H9 (cell line): ENCODE measurements at regions not wholly inside any gene's neighbourhood (a gene's known extent, or its start where the extent isn't known, plus 50 kb on each side); places are given as distances from the start of the nearest gene placed in this dataset.

ENCODE experiments used
- DNase-seq: peaks from one replicate; pipeline ENCODE4 v3.0.0-alpha.2; 2017
- H2AFZ ChIP-seq: one replicate; pipeline ENCODE4 v1.6.1; 2013; ENCODE audit warnings: mild to moderate bottlenecking, low read length, control low read depth, moderate library complexity
- H2AK5ac ChIP-seq: 2 replicates; pipeline ENCODE4 v1.6.1; 2013; ENCODE audit warnings: low read length, control low read depth, mixed read lengths; ENCODE audit not compliant: insufficient read length
- H2BK120ac ChIP-seq: one replicate; pipeline ENCODE4 v1.6.1; 2013; ENCODE audit warnings: low read depth, mild to moderate bottlenecking, low read length, control low read depth, inconsistent platforms; ENCODE audit not compliant: poor library complexity, severe bottlenecking
- H2BK12ac ChIP-seq: 2 replicates; pipeline ENCODE4 v1.6.1; 2013; ENCODE audit warnings: low read length, control low read depth, mixed read lengths, low read depth; ENCODE audit not compliant: insufficient read length
- H2BK15ac ChIP-seq: 2 replicates; pipeline ENCODE4 v1.6.1; 2013; ENCODE audit warnings: low read depth, low read length, control low read depth
- H2BK20ac ChIP-seq: one replicate; pipeline ENCODE4 v1.6.1; 2013; ENCODE audit warnings: low read depth, mild to moderate bottlenecking, low read length, control low read depth, inconsistent platforms; ENCODE audit not compliant: poor library complexity, severe bottlenecking
- H2BK5ac ChIP-seq: 2 replicates; pipeline ENCODE4 v1.6.1; 2013; ENCODE audit warnings: low read length, control low read depth, mixed read lengths; ENCODE audit not compliant: insufficient read length
- H3K14ac ChIP-seq: 2 replicates; pipeline ENCODE4 v1.6.1; 2013; ENCODE audit warnings: low read length, control low read depth; ENCODE audit not compliant: insufficient read depth
- H3K18ac ChIP-seq: 2 replicates; pipeline ENCODE4 v1.6.1; 2013; ENCODE audit warnings: low read depth, mild to moderate bottlenecking, mixed read lengths, low read length, control low read depth; ENCODE audit not compliant: insufficient read length
- H3K23ac ChIP-seq: 2 replicates; pipeline ENCODE4 v1.6.1; 2013; ENCODE audit warnings: low read length, control low read depth, mixed read lengths, low read depth; ENCODE audit not compliant: insufficient read length
- H3K23me2 ChIP-seq: 2 replicates; pipeline ENCODE4 v1.6.1; 2013; ENCODE audit warnings: low read depth, mild to moderate bottlenecking, mixed read lengths, low read length, control low read depth; ENCODE audit not compliant: insufficient read length, poor library complexity, severe bottlenecking
- H3K27ac ChIP-seq: 2 replicates; pipeline ENCODE4 v1.5.1; 2013; ENCODE audit warnings: low read length, control low read depth, mixed read lengths, low read depth; ENCODE audit not compliant: insufficient read length
- H3K27me3 ChIP-seq: 2 replicates; pipeline ENCODE4 v1.6.1; 2013; ENCODE audit warnings: low read length, control low read depth, inconsistent platforms; ENCODE audit not compliant: insufficient read depth
- H3K4ac ChIP-seq: 2 replicates; pipeline ENCODE4 v1.6.1; 2013; ENCODE audit warnings: low read depth, mild to moderate bottlenecking, control low read depth, inconsistent platforms, low read length, moderate library complexity
- H3K4me1 ChIP-seq: 2 replicates; pipeline ENCODE4 v1.6.1; 2013; ENCODE audit warnings: low read length, control low read depth, inconsistent platforms; ENCODE audit not compliant: insufficient read depth
- H3K4me2 ChIP-seq: 2 replicates; pipeline ENCODE4 v1.6.1; 2013; ENCODE audit warnings: low read length, control low read depth, mixed read lengths; ENCODE audit not compliant: insufficient read length, insufficient read depth
- H3K56ac ChIP-seq: 2 replicates; pipeline ENCODE4 v1.6.1; 2013; ENCODE audit warnings: low read depth, mild to moderate bottlenecking, mixed read lengths, low read length, control low read depth; ENCODE audit not compliant: insufficient read length
- H3K79me1 ChIP-seq: 2 replicates; pipeline ENCODE4 v1.6.1; 2013; ENCODE audit warnings: low read depth, mild to moderate bottlenecking, moderate library complexity, low read length, control low read depth, inconsistent platforms; ENCODE audit not compliant: insufficient read depth, poor library complexity, severe bottlenecking
- H3K79me2 ChIP-seq: 2 replicates; pipeline ENCODE4 v1.6.1; 2013; ENCODE audit warnings: low read length, control low read depth, inconsistent platforms; ENCODE audit not compliant: insufficient read depth
- H3K9ac ChIP-seq: 2 replicates; pipeline ENCODE4 v1.6.1; 2013; ENCODE audit warnings: low read length, control low read depth, mixed read lengths; ENCODE audit not compliant: insufficient read length; ENCODE audit errors: extremely low read depth
- H3K9me3 ChIP-seq: one replicate; pipeline ENCODE4 v1.6.1; 2013; ENCODE audit warnings: low read depth, low read length, inconsistent platforms; ENCODE audit not compliant: control insufficient read depth
- H3T11ph ChIP-seq: one replicate; pipeline ENCODE4 v1.6.1; 2013; ENCODE audit warnings: mild to moderate bottlenecking, low read length, control low read depth, inconsistent platforms
- H4K20me1 ChIP-seq: one replicate; pipeline ENCODE4 v1.6.1; 2013; ENCODE audit not compliant: control insufficient read depth, insufficient read length, insufficient read depth
- H4K5ac ChIP-seq: 2 replicates; pipeline ENCODE4 v1.6.1; 2013; ENCODE audit warnings: low read depth, mild to moderate bottlenecking, mixed read lengths, low read length, control low read depth; ENCODE audit not compliant: insufficient read length
- H4K8ac ChIP-seq: replicated peaks from 2 replicates; pipeline ENCODE4 v1.6.1; 2013; ENCODE audit warnings: low read length, control low read depth, mixed read lengths, low read depth; ENCODE audit not compliant: insufficient read length
- H4K91ac ChIP-seq: 2 replicates; pipeline ENCODE4 v1.6.1; 2013; ENCODE audit warnings: low read depth, mild to moderate bottlenecking, moderate library complexity, mixed read lengths, low read length, control low read depth; ENCODE audit not compliant: insufficient read length
- H3K27ac Mint-ChIP-seq, 3 experiments: 2 replicates in 2 of 3; 3 replicates in 1 of 3; pipeline ENCODE4 v1.8.0; 2020 to 2021; ENCODE audit warnings: mixed read lengths in 3 of 3, mild to moderate bottlenecking in 1 of 3, moderate library complexity in 1 of 3
- H3K27me3 Mint-ChIP-seq: 2 replicates; pipeline ENCODE4 v1.8.0; 2021; ENCODE audit warnings: low read depth, mild to moderate bottlenecking, moderate library complexity, mixed read lengths
- H3K36me3 Mint-ChIP-seq, 3 experiments: 2 replicates in 2 of 3; 3 replicates in 1 of 3; pipeline ENCODE4 v1.8.0; 2020 to 2021; ENCODE audit warnings: low read depth in 3 of 3, mixed read lengths in 3 of 3; ENCODE audit not compliant: insufficient read depth in 1 of 3
- H3K4me1 Mint-ChIP-seq, 2 experiments: 2 replicates each; pipeline ENCODE4 v1.8.0; 2020; ENCODE audit warnings: mixed read lengths in 2 of 2
- H3K4me3 Mint-ChIP-seq, 2 experiments: 2 replicates in 1 of 2; 3 replicates in 1 of 2; pipeline ENCODE4 v1.8.0; 2020 to 2021; ENCODE audit warnings: mild to moderate bottlenecking in 2 of 2, mixed read lengths in 2 of 2, moderate library complexity in 1 of 2
- H3K9me3 Mint-ChIP-seq, 2 experiments: 2 replicates in 1 of 2; 3 replicates in 1 of 2; pipeline ENCODE4 v1.8.0; 2020; ENCODE audit warnings: mild to moderate bottlenecking in 2 of 2, mixed read lengths in 2 of 2, moderate library complexity in 1 of 2
- CTCF ChIP-seq: fragments of 200-600 bp; sonication (generic); conservative IDR thresholded peaks from 3 replicates; pipeline ENCODE4 v1.8.0; 2021; ENCODE audit warnings: antibody characterized with exemption, mild to moderate bottlenecking
- WGBS: extraction: QIAGEN DNeasy Blood & Tissue Kit; methylation state at CpG from one replicate; pipeline ENCODE4 v1.1.7; 2013; ENCODE audit warnings: missing lambda C conversion rate, low lambda C conversion rate, mixed read lengths; ENCODE audit not compliant: insufficient read length; ENCODE audit errors: extremely low coverage; 5-methylcytosine and 5-hydroxymethylcytosine counted together

DNA sequence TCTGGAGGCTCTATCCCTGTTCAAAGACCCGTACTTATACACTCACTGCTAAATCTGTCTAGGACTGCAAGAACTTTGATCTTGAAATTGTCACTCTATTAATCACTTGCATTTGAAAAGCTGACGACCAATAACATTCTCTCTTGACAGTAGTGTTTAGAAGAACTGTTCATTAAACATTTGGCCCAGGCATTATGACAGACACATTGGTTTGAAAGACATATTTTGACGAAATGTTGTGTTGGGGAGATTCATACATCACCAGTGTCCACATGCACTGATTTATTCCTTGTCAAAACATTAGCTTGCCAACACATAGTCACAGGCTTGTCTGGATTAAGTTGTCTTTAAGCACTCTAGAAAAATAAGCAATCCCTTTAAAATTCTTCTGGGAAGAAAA lies 951.3 kb downstream of the ADGRL2 start:
- H3K56ac ChIP-seq: no peak overlapping the region
- no peak overlapping the region for H3K27ac Mint-ChIP-seq

More for the DNA sequence above, 951.3 kb downstream of the ADGRL2 start:
- H2BK12ac ChIP-seq: no peak overlapping the region
- no peak overlapping the region for H3K23ac ChIP-seq
- no peak overlapping the region for H3K27ac ChIP-seq
- no peaks in the 10 kb centered on the region for H3K4me1 ChIP-seq
- no peaks in the 10 kb centered on the region for H3K9me3 ChIP-seq
- no peaks in the 10 kb centered on the region for H3K36me3 Mint-ChIP-seq
- H4K8ac ChIP-seq: no peak overlapping the region
- H2BK15ac ChIP-seq: no peak overlapping the region
- no peaks in the 10 kb centered on the region for H3K79me1 ChIP-seq
- H2BK120ac ChIP-seq: no peak overlapping the region
- no peaks in the 10 kb centered on the region for H3K27me3 ChIP-seq
- no peak overlapping the region for H2BK20ac ChIP-seq
- H3K23me2 ChIP-seq: no peaks in the 10 kb centered on the region
- no peak overlapping the region for H3T11ph ChIP-seq
- no peak overlapping the region for H3K18ac ChIP-seq
- H3K79me2 ChIP-seq: no peaks in the 10 kb centered on the region
- no peaks in the 10 kb centered on the region for H3K27me3 Mint-ChIP-seq
- H2AK5ac ChIP-seq: no peak overlapping the region
- no peak overlapping the region for H4K91ac ChIP-seq
- no peaks in the 10 kb centered on the region for H3K9me3 Mint-ChIP-seq
- no peak overlapping the region for H2BK5ac ChIP-seq
- H3K4ac ChIP-seq: no peak overlapping the region
- H2AFZ ChIP-seq: no peak overlapping the region
- TF ChIP-seq CTCF: no peak
- DNase-seq: no peak
- WGBS: no CpG with 5 or more reads among the region's 3 CpGs
- no peaks in the 10 kb centered on the region for H4K20me1 ChIP-seq
- no peak overlapping the region for H3K14ac ChIP-seq
- no peak overlapping the region for H3K4me3 Mint-ChIP-seq
- H3K4me1 Mint-ChIP-seq: no peaks in the 10 kb centered on the region
- H4K5ac ChIP-seq: no peak overlapping the region
- no peak overlapping the region for H3K9ac ChIP-seq
- no peak overlapping the region for H3K4me2 ChIP-seq
